K562 (cell line): ENCODE measurements at regions not wholly inside any gene's neighbourhood (a gene's known extent, or its start where the extent isn't known, plus 50 kb on each side); places are given as distances from the start of the nearest gene placed in this dataset.

Source experiments
- ATAC-seq: fragments of 200-7000 bp; cut with Tn5 transposase; 3 replicates; pipeline ENCODE4 v1.9.1; 2020; ENCODE audit warnings: moderate library complexity
- BruUV-seq: library from RNA; stranded (reverse); fragments of 400-500 nt; replicated peaks from 2 replicates; lab custom pipeline; 2021; lab: Mats Ljungman, UMichigan
- CTCF ChIA-PET: fragments of 300-600 bp; formaldehyde crosslinking; extraction: SDS; loops from one replicate; lab custom pipeline; 2021; ENCODE audit warnings: low intra/inter-chr PET ratio; lab: Yijun Ruan, JAX
- POLR2A ChIA-PET: fragments of 300-600, 350-650 bp; sonication (Branson Sonifier 250); formaldehyde crosslinking; extraction: SDS; loops from one replicate; lab custom pipeline; 2021; ENCODE audit warnings: antibody characterized with exemption, inconsistent platforms; lab: Yijun Ruan, JAX
- DNase-seq, 4 experiments: peaks; one replicate each; pipeline versions ENCODE4 v3.0.0 to v3.0.0-alpha.2; 2011 to 2018; ENCODE audit warnings: low spot score in 3 of 4, mixed read lengths in 3 of 4; ENCODE audit errors: extremely low read depth in 1 of 4
- FAIRE-seq: peaks from 2 replicates; lab custom pipeline; 2011; peaks lifted over from hg19 to GRCh38; lab: Jason Lieb, UNC
- H2AFZ ChIP-seq: 2 replicates; pipeline ENCODE4 v1.6.0; 2011; ENCODE audit warnings: low read depth, low read length, control low read depth, inconsistent platforms
- H3K27ac ChIP-seq: fragments of 200-600 bp; 3 replicates; pipeline ENCODE4 v1.8.0; 2011; ENCODE audit warnings: low read depth, mild to moderate bottlenecking, control low read depth, inconsistent platforms, low read length, moderate library complexity, mixed read lengths; ENCODE audit errors: extremely low read depth
- H3K27me3 ChIP-seq, 2 experiments: fragments of 300-600 bp in 1 of 2; 2 replicates in 1 of 2; 3 replicates in 1 of 2; pipeline versions ENCODE4 v1.6.0 to v1.8.0; 2011; ENCODE audit warnings: inconsistent platforms in 2 of 2, low read length in 2 of 2, mild to moderate bottlenecking in 1 of 2, mixed read lengths in 1 of 2, moderate library complexity in 1 of 2; ENCODE audit not compliant: control insufficient read depth in 2 of 2, insufficient read depth in 2 of 2
- H3K36me3 ChIP-seq: fragments of 300-600 bp; 3 replicates; pipeline ENCODE4 v1.8.0; 2011; ENCODE audit warnings: mild to moderate bottlenecking, low read length, inconsistent platforms; ENCODE audit not compliant: control insufficient read depth, insufficient read depth
- H3K4me1 ChIP-seq, 2 experiments: fragments of 200-600 bp in 1 of 2; replicated peaks in 1 of 2; 2 replicates in 1 of 2; 3 replicates in 1 of 2; pipeline versions ENCODE4 v1.5.1 to v1.8.0; 2011; ENCODE audit warnings: inconsistent platforms in 2 of 2, low read length in 2 of 2, mild to moderate bottlenecking in 1 of 2, mixed read lengths in 1 of 2, moderate library complexity in 1 of 2; ENCODE audit not compliant: control insufficient read depth in 2 of 2, insufficient read depth in 2 of 2
- H3K4me2 ChIP-seq: 2 replicates; pipeline ENCODE4 v1.6.1; 2011; ENCODE audit warnings: low read length, control low read depth, inconsistent platforms, mixed read lengths; ENCODE audit not compliant: insufficient read depth
- H3K4me3 ChIP-seq: fragments of 200-600 bp; sonication (generic), shearing (Covaris generic); 2 replicates; pipeline ENCODE4 v1.5.1; 2016; ENCODE audit warnings: control low read depth, inconsistent platforms
- H3K79me2 ChIP-seq: fragments of 200-600 bp; 3 replicates; pipeline ENCODE4 v1.8.0; 2011; ENCODE audit warnings: low read length, inconsistent platforms; ENCODE audit not compliant: control insufficient read depth, insufficient read depth
- H3K9ac ChIP-seq, 2 experiments: 2 replicates each; pipeline versions ENCODE4 v1.6.0 to v1.6.1; 2011; ENCODE audit warnings: low read depth in 2 of 2, low read length in 2 of 2, control low read depth in 1 of 2, inconsistent platforms in 1 of 2, mild to moderate bottlenecking in 1 of 2, mixed read lengths in 1 of 2; ENCODE audit not compliant: insufficient read depth in 1 of 2
- H3K9me1 ChIP-seq: one replicate; pipeline ENCODE4 v1.6.0; 2011; ENCODE audit warnings: inconsistent platforms, mild to moderate bottlenecking, low read length, moderate library complexity; ENCODE audit not compliant: control insufficient read depth, insufficient read depth
- H3K9me3 ChIP-seq: replicated peaks from 2 replicates; pipeline ENCODE4 v1.5.1; 2011; ENCODE audit warnings: low read depth, low read length, inconsistent platforms; ENCODE audit not compliant: control insufficient read depth, insufficient read depth
- H4K20me1 ChIP-seq: replicated peaks from 2 replicates; pipeline ENCODE4 v1.6.1; 2011; ENCODE audit warnings: low read length, inconsistent platforms, mixed read lengths; ENCODE audit not compliant: control insufficient read depth, insufficient read depth
- ATF3 ChIP-seq, 2 experiments: fragments of 450-650 bp in 1 of 2; sonication (generic) in 1 of 2; formaldehyde crosslinking in 1 of 2; IDR thresholded peaks in 1 of 2; conservative IDR thresholded peaks in 1 of 2; 2 replicates each; pipeline versions ENCODE4 v1.6.1 to v1.8.1; 2016 to 2023; ENCODE audit warnings: mild to moderate bottlenecking in 2 of 2, moderate library complexity in 2 of 2, inconsistent platforms in 1 of 2, missing genetic modification reagents in 1 of 2
- ESRRA ChIP-seq: fragments of 450-650 bp; IDR thresholded peaks from 2 replicates; pipeline ENCODE4 v1.6.1; 2014; ENCODE audit warnings: low read depth, mild to moderate bottlenecking, moderate library complexity, borderline replicate concordance
- HSF4 ChIP-seq: fragments of 250-450 bp; sonication (Bioruptor Pico); IDR thresholded peaks from 2 replicates; pipeline ENCODE4 v2.1.2; 2022; ENCODE audit warnings: mild to moderate bottlenecking, moderate library complexity, borderline replicate concordance
- MEF2D ChIP-seq: conservative IDR thresholded peaks from 2 replicates; pipeline ENCODE4 v1.6.1; 2016; ENCODE audit warnings: low read depth, missing genetic modification characterization, missing compliant biosample characterization
- NR1H2 ChIP-seq: sonication (generic); formaldehyde crosslinking; IDR thresholded peaks from 2 replicates; pipeline ENCODE4 v1.4.0; 2020; ENCODE audit warnings: mild to moderate bottlenecking, missing genetic modification reagents
- RAD21 ChIP-seq, 2 experiments: fragments of 250-450 bp in 1 of 2; fragments of 450-650 bp in 1 of 2; sonication (Bioruptor Pico) in 1 of 2; formaldehyde crosslinking in 1 of 2; IDR thresholded peaks in 1 of 2; conservative IDR thresholded peaks in 1 of 2; 2 replicates each; pipeline versions ENCODE4 v1.4.0 to v1.8.0; 2020 to 2022; ENCODE audit warnings: mild to moderate bottlenecking in 2 of 2, moderate library complexity in 1 of 2
- RBM25 ChIP-seq: fragments of 200-400 bp; formaldehyde crosslinking; IDR thresholded peaks from 2 replicates; pipeline ENCODE4 v1.6.1; 2018; ENCODE audit warnings: low read length, low read depth, moderate library complexity; ENCODE audit not compliant: severe bottlenecking
- TCF15 ChIP-seq: fragments of 250-450 bp; sonication (Bioruptor Pico); IDR thresholded peaks from 2 replicates; pipeline ENCODE4 v1.8.0; 2022; ENCODE audit warnings: moderate library complexity, mild to moderate bottlenecking, inconsistent platforms
- THRAP3 ChIP-seq: fragments of 450-650 bp; IDR thresholded peaks from 2 replicates; pipeline ENCODE4 v1.6.1; 2016; ENCODE audit warnings: mild to moderate bottlenecking, inconsistent platforms, borderline replicate concordance
- ZNF717 ChIP-seq: fragments of 250-450 bp; sonication (Bioruptor Pico); IDR thresholded peaks from 2 replicates; pipeline ENCODE4 v1.5.0; 2021
- ZNF780A ChIP-seq: fragments of 250-450 bp; sonication (Bioruptor Pico); IDR thresholded peaks from 2 replicates; pipeline ENCODE4 v1.5.0; 2021; ENCODE audit warnings: mild to moderate bottlenecking
- ZNF830 ChIP-seq: fragments of 250-450 bp; sonication (Bioruptor Pico); IDR thresholded peaks from 2 replicates; pipeline ENCODE4 v1.5.0; 2021; ENCODE audit warnings: mild to moderate bottlenecking
- WGBS: fragments of 100-300 bp; shearing (Covaris generic); methylation state at CpG from one replicate; pipeline ENCODE4 v1.1.6; 2016; ENCODE audit warnings: low coverage, mixed read lengths; ENCODE audit not compliant: insufficient coverage; ENCODE audit errors: missing lambda C conversion rate; 5-methylcytosine and 5-hydroxymethylcytosine counted together
- in situ Hi-C: fragments of 300-500 bp; cut with MboI; formaldehyde crosslinking; loops from 4 replicates; pipeline ENCODE4 v1.15.0; 2018; ENCODE audit warnings: inconsistent platforms, mixed read lengths
- intact Hi-C: fragments of 100-400 bp; cut with micrococcal nuclease; formaldehyde crosslinking; loops from 2 replicates; pipeline ENCODE4 v1.14.2; 2022
- TF ChIP-seq, protein P1 (sequence below), 2 experiments: fragments of 450-650 bp in 1 of 2; sonication (generic) in 1 of 2; formaldehyde crosslinking; conservative IDR thresholded peaks; 2 replicates each; pipeline versions ENCODE4 v1.4.0 to v1.8.1; 2020 to 2022; ENCODE audit warnings: mild to moderate bottlenecking in 1 of 2, missing genetic modification reagents in 1 of 2
- TF ChIP-seq, protein P2 (sequence below), 2 experiments: fragments of 450-650 bp; IDR thresholded peaks; 2 replicates each; pipeline ENCODE4 v1.6.1; 2016
- TF ChIP-seq, protein P3 (sequence below): fragments of 450-650 bp; IDR thresholded peaks from 2 replicates; pipeline ENCODE4 v1.6.1; 2017; ENCODE audit warnings: antibody characterized with exemption, mild to moderate bottlenecking

DNA sequence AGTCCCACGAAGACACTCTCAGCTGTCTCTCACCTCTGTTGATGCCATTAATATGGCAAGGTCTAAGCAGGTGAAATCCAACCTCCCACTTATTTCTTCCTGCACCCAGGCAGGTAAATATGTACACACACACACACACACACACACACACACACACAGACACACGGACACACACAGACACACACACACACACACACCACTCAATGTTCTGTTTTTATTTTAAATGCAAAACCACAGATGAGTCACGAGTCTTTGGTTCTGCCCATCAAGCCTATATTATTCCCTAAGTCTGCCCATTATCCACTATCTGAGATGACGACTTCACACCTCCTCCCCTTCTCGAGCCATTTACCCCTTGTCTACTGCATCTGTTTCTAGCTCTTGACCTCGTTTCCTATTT lies 344.7 kb downstream of the CDH26 start:
- H3K27me3 ChIP-seq: peaks cover 0 to 6% of the 10 kb centered on the region in 2 experiments; a peak in 1 of 5 replicates
- intact Hi-C loops: no loop called here
- no peaks in the 10 kb centered on the region for H3K79me2 ChIP-seq
- ChIA-PET POLR2A (no interaction called here), CTCF (interaction anchor here (0.5 kb wide), 1 partner anchor 955 kb away, joined by 3 read pairs; no protein-coding TSS in a partner anchor)
- H3K36me3 ChIP-seq: no peaks in the 10 kb centered on the region
- in situ Hi-C loops: no loop called here
- BruUV-seq: no TSS peak
- no peaks in the 10 kb centered on the region; the same call in 1 of the 2 replicates for H4K20me1 ChIP-seq
- H3K4me1 ChIP-seq: no peaks in the 10 kb centered on the region
- H3K4me3 ChIP-seq: no peak overlapping the region
- WGBS: 2% methylated on average over 6 of the region's 6 CpGs
- H2AFZ ChIP-seq: no peak overlapping the region
- no peak overlapping the region for H3K9ac ChIP-seq
- no peaks in the 10 kb centered on the region for H3K9me3 ChIP-seq
- H3K27ac ChIP-seq: no peak overlapping the region
- DNase-seq (no peak), ATAC-seq (no peak), FAIRE-seq (no peak)
- no peak overlapping the region for H3K4me2 ChIP-seq
- H3K9me1 ChIP-seq: no peaks in the 10 kb centered on the region
- no peak for TF ChIP-seq RBM25
- TF ChIP-seq TCF15 (CRISPR knock-in tag): no peak
- TF ChIP-seq ATF3 (IDR thresholded peaks at IDR 0.05): no peak
- TF ChIP-seq ATF3 (CRISPR knock-in tag; conservative IDR thresholded peaks at IDR 0.05): no peak
- no peak for TF ChIP-seq THRAP3
- TF ChIP-seq ZNF717: no peak
- TF ChIP-seq, protein P1, sequence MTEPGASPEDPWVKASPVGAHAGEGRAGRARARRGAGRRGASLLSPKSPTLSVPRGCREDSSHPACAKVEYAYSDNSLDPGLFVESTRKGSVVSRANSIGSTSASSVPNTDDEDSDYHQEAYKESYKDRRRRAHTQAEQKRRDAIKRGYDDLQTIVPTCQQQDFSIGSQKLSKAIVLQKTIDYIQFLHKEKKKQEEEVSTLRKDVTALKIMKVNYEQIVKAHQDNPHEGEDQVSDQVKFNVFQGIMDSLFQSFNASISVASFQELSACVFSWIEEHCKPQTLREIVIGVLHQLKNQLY (CRISPR knock-in tag; conservative IDR thresholded peaks at IDR 0.05): no peak
- TF ChIP-seq, protein P2, sequence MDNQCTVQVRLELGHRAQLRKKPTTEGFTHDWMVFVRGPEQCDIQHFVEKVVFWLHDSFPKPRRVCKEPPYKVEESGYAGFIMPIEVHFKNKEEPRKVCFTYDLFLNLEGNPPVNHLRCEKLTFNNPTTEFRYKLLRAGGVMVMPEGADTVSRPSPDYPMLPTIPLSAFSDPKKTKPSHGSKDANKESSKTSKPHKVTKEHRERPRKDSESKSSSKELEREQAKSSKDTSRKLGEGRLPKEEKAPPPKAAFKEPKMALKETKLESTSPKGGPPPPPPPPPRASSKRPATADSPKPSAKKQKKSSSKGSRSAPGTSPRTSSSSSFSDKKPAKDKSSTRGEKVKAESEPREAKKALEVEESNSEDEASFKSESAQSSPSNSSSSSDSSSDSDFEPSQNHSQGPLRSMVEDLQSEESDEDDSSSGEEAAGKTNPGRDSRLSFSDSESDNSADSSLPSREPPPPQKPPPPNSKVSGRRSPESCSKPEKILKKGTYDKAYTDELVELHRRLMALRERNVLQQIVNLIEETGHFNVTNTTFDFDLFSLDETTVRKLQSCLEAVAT (IDR thresholded peaks at IDR 0.05): no peak
- TF ChIP-seq RAD21 (CRISPR knock-in tag; conservative IDR thresholded peaks at IDR 0.05 in 1 of 2, IDR thresholded peaks at IDR 0.05 in 1 of 2): no peak
- TF ChIP-seq ZNF830 (CRISPR knock-in tag): no peak
- TF ChIP-seq NR1H2 (CRISPR knock-in tag): no peak
- TF ChIP-seq MEF2D (tag): no peak
- TF ChIP-seq, protein P3, sequence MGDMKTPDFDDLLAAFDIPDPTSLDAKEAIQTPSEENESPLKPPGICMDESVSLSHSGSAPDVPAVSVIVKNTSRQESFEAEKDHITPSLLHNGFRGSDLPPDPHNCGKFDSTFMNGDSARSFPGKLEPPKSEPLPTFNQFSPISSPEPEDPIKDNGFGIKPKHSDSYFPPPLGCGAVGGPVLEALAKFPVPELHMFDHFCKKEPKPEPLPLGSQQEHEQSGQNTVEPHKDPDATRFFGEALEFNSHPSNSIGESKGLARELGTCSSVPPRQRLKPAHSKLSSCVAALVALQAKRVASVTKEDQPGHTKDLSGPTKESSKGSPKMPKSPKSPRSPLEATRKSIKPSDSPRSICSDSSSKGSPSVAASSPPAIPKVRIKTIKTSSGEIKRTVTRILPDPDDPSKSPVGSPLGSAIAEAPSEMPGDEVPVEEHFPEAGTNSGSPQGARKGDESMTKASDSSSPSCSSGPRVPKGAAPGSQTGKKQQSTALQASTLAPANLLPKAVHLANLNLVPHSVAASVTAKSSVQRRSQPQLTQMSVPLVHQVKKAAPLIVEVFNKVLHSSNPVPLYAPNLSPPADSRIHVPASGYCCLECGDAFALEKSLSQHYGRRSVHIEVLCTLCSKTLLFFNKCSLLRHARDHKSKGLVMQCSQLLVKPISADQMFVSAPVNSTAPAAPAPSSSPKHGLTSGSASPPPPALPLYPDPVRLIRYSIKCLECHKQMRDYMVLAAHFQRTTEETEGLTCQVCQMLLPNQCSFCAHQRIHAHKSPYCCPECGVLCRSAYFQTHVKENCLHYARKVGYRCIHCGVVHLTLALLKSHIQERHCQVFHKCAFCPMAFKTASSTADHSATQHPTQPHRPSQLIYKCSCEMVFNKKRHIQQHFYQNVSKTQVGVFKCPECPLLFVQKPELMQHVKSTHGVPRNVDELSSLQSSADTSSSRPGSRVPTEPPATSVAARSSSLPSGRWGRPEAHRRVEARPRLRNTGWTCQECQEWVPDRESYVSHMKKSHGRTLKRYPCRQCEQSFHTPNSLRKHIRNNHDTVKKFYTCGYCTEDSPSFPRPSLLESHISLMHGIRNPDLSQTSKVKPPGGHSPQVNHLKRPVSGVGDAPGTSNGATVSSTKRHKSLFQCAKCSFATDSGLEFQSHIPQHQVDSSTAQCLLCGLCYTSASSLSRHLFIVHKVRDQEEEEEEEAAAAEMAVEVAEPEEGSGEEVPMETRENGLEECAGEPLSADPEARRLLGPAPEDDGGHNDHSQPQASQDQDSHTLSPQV: no peak
- no peak for TF ChIP-seq ESRRA
- TF ChIP-seq HSF4 (CRISPR knock-in tag): no peak
- TF ChIP-seq ZNF780A (CRISPR knock-in tag): no peak
